Ovary (tissue), 3 donors: ENCODE measurements at regions not wholly inside any gene's neighbourhood (a gene's known extent, or its start where the extent isn't known, plus 50 kb on each side); places are given as distances from the start of the nearest gene placed in this dataset.

Experiments used
- CTCF ChIP-seq, 3 donors: fragments of 450-650 bp in 2 of 3; fragments of 200-600 bp in 1 of 3; IDR thresholded peaks; one replicate each; pipeline versions ENCODE4 v1.5.1 to v1.8.0; 2016 to 2022; ENCODE audit warnings: antibody characterized with exemption in 3 of 3, mild to moderate bottlenecking in 1 of 3
- EP300 ChIP-seq: sonication (generic); formaldehyde crosslinking; IDR thresholded peaks from one replicate; pipeline ENCODE4 v1.6.1; 2017; ENCODE audit warnings: antibody characterized with exemption
- POLR2A ChIP-seq: fragments of 450-650 bp; IDR thresholded peaks from one replicate; pipeline ENCODE4 v1.6.1; 2017; ENCODE audit warnings: antibody characterized with exemption, mild to moderate bottlenecking, moderate library complexity
- donor health status: DM: no; HTN: no; CAD: no.

- TF ChIP-seq CTCF (IDR thresholded peaks at IDR 0.05) (no peak), EP300 (no peak), POLR2A (no peak)
Measured at GRCh38 chr6:134466771-134467525, 149.0 kb upstream of the SGK1 start.
